ENCODE measurements at regions not wholly inside any gene's neighbourhood (a gene's known extent, or its start where the extent isn't known, plus 50 kb on each side); places are given as distances from the start of the nearest gene placed in this dataset.

DNA sequence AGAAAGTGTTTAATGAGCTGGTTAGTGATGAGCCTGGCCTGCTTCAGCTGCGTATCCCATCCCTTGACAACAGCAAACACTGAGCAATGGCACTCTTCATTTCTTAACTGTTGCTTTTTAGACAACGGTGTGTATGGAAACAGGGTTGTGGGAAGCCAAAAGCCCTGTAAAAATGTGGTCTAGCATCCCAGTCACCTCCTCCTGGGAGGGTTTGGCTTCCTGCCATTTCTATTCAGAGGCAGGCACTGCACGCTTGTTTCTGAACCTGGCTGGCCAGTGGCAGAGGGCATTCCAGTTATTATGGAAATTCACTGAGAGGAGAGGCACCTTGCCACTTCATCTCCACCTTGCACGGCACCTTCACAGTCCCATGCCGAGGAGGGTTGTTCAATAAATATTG lies 123.0 kb upstream of the ADARB2 start:
- H3K4me3 ChIP-seq = no peak overlapping the region
- ATAC-seq (no peak), DNase-seq (no peak)
- H3K9me3 ChIP-seq = no peaks in the 10 kb centered on the region
- no peaks in the 10 kb centered on the region for H3K27me3 ChIP-seq
- no peak overlapping the region for H3K27ac ChIP-seq
- TF ChIP-seq, protein P1, sequence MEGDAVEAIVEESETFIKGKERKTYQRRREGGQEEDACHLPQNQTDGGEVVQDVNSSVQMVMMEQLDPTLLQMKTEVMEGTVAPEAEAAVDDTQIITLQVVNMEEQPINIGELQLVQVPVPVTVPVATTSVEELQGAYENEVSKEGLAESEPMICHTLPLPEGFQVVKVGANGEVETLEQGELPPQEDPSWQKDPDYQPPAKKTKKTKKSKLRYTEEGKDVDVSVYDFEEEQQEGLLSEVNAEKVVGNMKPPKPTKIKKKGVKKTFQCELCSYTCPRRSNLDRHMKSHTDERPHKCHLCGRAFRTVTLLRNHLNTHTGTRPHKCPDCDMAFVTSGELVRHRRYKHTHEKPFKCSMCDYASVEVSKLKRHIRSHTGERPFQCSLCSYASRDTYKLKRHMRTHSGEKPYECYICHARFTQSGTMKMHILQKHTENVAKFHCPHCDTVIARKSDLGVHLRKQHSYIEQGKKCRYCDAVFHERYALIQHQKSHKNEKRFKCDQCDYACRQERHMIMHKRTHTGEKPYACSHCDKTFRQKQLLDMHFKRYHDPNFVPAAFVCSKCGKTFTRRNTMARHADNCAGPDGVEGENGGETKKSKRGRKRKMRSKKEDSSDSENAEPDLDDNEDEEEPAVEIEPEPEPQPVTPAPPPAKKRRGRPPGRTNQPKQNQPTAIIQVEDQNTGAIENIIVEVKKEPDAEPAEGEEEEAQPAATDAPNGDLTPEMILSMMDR (IDR thresholded peaks at IDR 0.05) = no peak
- TF ChIP-seq POLR2A (IDR thresholded peaks at IDR 0.05) = no peak
- intact Hi-C loops (cut with DNase I) = no loop called here
- H3K4me1 ChIP-seq = no peaks in the 10 kb centered on the region
- 54% methylated on average over 5 of the region's 5 CpGs for WGBS (ENCODE audit: insufficient coverage, low coverage, low lambda C conversion rate, missing lambda C conversion rate)
- H3K36me3 ChIP-seq = no peaks in the 10 kb centered on the region

DNA sequence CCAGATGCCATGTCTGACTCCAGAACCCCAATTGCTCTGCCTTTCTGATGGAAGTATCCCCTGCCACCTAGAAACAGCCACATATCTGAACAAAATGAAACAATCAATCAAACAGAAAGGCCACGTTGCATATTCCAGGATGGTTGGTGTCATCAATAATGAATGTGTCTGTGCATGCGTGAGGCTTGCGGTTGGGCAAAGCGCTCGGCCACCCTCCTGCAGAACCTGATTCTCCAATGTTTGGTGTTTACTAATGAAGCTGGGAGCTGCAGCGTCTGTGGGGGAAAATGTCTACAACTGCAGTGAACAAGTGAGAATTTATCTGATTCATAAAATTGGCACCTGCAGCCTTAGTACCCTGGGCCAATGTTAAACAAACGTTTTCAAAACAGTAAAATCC lies 121.2 kb upstream of the ADARB2 start:
- intact Hi-C loops (cut with DNase I) = no loop called here
- Histone ChIP-seq H3K36me3 (no peaks in the 10 kb centered on the region), H3K4me3 (no peak overlapping the region), H3K27ac (no peak overlapping the region), H3K4me1 (no peaks in the 10 kb centered on the region), H3K27me3 (no peaks in the 10 kb centered on the region), H3K9me3 (no peaks in the 10 kb centered on the region)
- WGBS (ENCODE audit: insufficient coverage, low coverage, low lambda C conversion rate, missing lambda C conversion rate) = 60% methylated on average over 5 of the region's 7 CpGs
- ATAC-seq = no peak
- no peak for TF ChIP-seq POLR2A (IDR thresholded peaks at IDR 0.05)
- TF ChIP-seq, protein P1 (IDR thresholded peaks at IDR 0.05) = no peak
- no peak for DNase-seq

DNA sequence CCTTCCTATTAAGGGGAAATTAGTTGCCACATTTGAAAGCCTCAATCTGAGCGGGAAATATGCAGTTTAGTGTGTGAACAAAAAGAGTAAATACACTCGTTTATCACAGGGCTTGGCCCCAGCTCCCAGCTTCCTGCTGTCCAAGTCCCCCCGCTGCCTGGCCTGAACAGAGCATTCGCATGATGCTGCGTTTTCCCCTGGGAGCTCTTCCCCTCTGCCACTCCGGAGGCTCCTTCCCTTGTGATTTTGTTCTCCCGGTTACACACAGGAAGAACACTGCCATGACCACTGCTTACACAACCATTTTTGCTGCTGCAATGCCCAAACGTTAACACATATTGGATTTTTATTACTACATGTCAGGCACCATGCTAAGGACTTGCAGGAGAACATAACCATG lies 120.7 kb upstream of the ADARB2 start:
- 35% methylated on average over 8 of the region's 8 CpGs for WGBS (ENCODE audit: insufficient coverage, low coverage, low lambda C conversion rate, missing lambda C conversion rate)
- no peaks in the 10 kb centered on the region for H3K4me1 ChIP-seq
- no peak overlapping the region for H3K27ac ChIP-seq
- DNase-seq (no peak), ATAC-seq (no peak)
- H3K4me3 ChIP-seq = no peak overlapping the region
- no peaks in the 10 kb centered on the region for H3K27me3 ChIP-seq
- no peaks in the 10 kb centered on the region for H3K36me3 ChIP-seq
- no peak for TF ChIP-seq POLR2A (IDR thresholded peaks at IDR 0.05)
- TF ChIP-seq, protein P1 (IDR thresholded peaks at IDR 0.05) = no peak
- intact Hi-C loops (cut with DNase I) = no loop called here
- no peaks in the 10 kb centered on the region for H3K9me3 ChIP-seq

DNA sequence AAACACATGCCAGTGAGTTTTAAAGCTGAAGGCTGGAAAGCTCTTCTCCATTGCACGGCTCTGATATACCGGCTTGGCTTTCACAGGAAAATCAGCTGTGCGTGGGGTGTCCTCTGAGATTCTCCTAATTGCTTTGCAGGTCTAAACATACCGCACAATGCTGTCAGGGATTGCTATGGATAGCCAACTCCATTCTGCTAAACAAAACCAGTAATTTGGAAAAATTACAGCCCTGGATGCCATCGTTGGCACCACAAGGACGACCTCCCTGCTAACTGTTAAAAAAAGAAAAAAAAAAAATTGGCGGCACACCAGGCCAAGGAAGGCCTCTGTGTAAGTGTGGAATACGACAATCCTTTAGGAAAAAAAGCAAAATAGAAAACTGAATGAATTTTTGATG lies 118.6 kb upstream of the ADARB2 start:
- Histone ChIP-seq H3K36me3 (no peaks in the 10 kb centered on the region), H3K27me3 (no peaks in the 10 kb centered on the region), H3K27ac (no peak overlapping the region), H3K4me3 (no peak overlapping the region), H3K4me1 (no peaks in the 10 kb centered on the region), H3K9me3 (no peaks in the 10 kb centered on the region)
- no peak for TF ChIP-seq POLR2A (IDR thresholded peaks at IDR 0.05)
- TF ChIP-seq, protein P1 (IDR thresholded peaks at IDR 0.05) = no peak
- WGBS (ENCODE audit: insufficient coverage, low coverage, low lambda C conversion rate, missing lambda C conversion rate) = 42% methylated on average over 7 of the region's 8 CpGs
- intact Hi-C loops (cut with DNase I) = no loop called here
- no peak for ATAC-seq
- DNase-seq = no peak

DNA sequence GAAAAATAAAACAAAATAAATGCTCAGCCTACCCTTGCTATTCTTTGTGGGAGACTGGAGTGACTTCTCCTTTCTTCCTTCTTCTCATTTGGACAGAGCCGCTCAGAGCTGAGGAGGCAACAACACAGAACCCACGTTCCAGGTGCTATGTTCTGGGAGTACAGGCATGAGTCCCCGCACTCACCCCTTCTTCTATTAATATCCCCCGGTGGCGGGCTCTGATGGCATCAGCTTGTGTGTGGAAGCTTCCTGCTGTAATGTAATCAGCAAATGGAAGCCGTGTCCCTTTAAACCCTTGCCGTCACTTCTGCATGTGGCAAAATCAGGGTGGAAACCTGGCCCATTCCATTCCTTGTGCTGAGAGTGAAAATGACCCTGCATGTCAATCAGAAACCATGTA lies 116.9 kb upstream of the ADARB2 start:
- no peaks in the 10 kb centered on the region for H3K4me1 ChIP-seq
- no peaks in the 10 kb centered on the region for H3K27me3 ChIP-seq
- no peaks in the 10 kb centered on the region for H3K9me3 ChIP-seq
- ATAC-seq = no peak
- intact Hi-C loops (cut with DNase I) = no loop called here
- H3K27ac ChIP-seq = no peak overlapping the region
- 65% methylated on average over 7 of the region's 7 CpGs for WGBS (ENCODE audit: insufficient coverage, low coverage, low lambda C conversion rate, missing lambda C conversion rate)
- TF ChIP-seq, protein P1 (IDR thresholded peaks at IDR 0.05) = no peak
- TF ChIP-seq POLR2A (IDR thresholded peaks at IDR 0.05) = no peak
- no peak for DNase-seq
- no peaks in the 10 kb centered on the region for H3K36me3 ChIP-seq
- no peak overlapping the region for H3K4me3 ChIP-seq

Measured in right lobe of liver (tissue), 6 donors.